HG03066 (cell line): ENCODE measurements at regions not wholly inside any gene's neighbourhood (a gene's known extent, or its start where the extent isn't known, plus 50 kb on each side); places are given as distances from the start of the nearest gene placed in this dataset.
"Not testable (repeated sequence)": the region's sequence is repeated elsewhere in the genome, so short reads cannot be mapped to it uniquely, and the experiment has no call there.

Source experiments
- ATAC-seq: cut with Tn5 transposase; IDR thresholded peaks from one replicate; pipeline ENCODE4 v1.9.1; 2021; ENCODE audit warnings: low read depth; ENCODE audit not compliant: unreplicated experiment

GRCh38 chr10:33716501-33717267, 382.2 kb upstream of the NRP1 start:
- ATAC-seq: no peak

- no peak for ATAC-seq
Measured at GRCh38 chr10:33715303-33715975, 381.0 kb upstream of the NRP1 start.

- no peak for ATAC-seq
Measured at GRCh38 chr10:33712825-33713224, 378.4 kb upstream of the NRP1 start.

GRCh38 chr10:33710006-33710405, 375.5 kb upstream of the NRP1 start:
- no peak for ATAC-seq

GRCh38 chr10:33709008-33709753, 374.7 kb upstream of the NRP1 start:
- ATAC-seq: no peak

DNA sequence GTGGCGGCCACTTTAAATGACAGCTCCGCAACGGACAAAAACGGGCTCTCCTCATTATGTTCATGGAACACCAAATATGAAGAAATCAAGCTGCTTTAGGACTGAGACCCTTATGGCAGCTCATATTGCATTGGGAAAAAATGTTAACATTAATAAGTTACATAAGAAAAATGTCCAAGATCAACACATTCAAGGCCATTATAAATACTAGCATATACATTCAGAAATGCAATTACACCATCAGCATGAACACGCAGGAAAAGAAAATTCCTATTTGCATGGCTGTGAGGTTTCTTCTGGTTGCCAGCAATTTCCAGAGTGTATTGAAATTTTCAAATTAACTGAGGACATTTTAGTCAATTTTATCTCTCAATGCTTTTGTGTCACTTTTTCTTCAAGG, 374.1 kb upstream of the NRP1 start:
- no peak for ATAC-seq

DNA sequence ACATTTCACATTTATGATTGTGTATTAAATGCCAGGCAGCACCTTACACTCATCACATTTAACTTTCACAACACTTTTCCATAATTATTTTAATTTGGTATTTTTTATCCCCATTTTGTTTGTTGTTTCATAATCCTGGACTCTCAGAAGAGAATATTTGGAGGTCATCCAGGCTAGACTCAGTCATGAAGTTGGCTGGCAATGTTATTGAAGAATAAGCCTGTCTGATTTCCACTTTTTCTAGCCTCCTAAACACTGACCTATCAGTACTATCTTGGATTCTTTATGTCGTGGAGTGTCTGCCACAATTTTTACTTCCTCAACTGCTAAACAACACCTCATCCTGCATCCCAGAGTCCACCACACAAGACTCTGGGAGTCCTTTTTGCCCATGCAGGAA, 372.3 kb upstream of the NRP1 start:
- ATAC-seq: no peak

DNA sequence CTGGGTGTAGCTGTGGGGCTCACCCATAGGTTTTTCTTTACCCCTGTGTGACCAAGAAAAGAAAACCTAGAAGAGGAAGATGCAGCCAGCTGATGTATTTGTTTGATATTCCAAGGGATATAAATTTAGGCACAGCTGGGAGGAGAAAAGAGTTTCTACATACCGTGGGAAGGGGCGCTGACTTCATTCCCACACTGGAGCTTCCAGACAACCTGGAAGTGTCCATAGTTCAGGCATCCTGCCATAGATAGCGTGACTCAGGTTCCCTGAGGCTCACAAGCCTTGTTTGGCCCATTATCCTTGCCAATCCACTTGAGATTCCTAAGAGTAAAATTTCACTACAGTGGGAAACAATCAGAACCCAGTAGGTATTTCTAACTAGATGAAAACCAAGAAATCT, 371.7 kb upstream of the NRP1 start:
- no peak for ATAC-seq

GRCh38 chr10:33704214-33704830, 369.9 kb upstream of the NRP1 start:
- no peak for ATAC-seq

DNA sequence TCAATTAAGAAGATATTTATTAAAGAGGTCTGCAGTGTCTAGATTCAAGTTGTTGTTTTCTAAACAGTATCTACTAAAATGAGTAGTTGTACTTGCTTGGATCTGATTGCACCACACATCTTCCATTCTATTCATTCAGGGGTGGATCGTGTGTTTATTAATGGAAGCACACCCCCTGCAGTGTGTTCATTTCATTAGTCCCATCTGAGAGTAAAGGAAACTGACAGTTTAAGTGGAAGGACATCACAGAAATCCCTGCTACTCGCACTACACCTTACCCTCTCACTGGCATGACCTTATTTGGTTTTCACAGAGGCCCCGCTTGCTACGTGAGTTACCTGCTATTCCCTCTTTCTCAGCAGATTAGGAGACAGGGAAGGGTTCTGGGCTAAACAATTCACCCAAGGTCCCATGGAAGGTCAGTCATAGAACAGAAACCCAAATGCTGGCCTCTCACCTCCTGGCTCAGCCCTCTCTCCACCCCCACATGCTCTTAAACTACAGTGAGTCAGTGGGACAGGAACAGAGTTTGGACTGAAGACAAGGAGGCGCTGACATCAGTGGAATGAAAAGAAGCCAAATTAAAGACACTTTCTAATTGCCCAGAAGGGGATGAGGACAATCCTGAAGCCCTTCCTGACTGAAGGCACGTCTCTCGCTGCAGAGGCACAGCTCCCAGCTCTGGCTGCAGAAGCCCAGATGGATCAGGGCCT, 369.2 kb upstream of the NRP1 start:
- no peak for ATAC-seq

DNA sequence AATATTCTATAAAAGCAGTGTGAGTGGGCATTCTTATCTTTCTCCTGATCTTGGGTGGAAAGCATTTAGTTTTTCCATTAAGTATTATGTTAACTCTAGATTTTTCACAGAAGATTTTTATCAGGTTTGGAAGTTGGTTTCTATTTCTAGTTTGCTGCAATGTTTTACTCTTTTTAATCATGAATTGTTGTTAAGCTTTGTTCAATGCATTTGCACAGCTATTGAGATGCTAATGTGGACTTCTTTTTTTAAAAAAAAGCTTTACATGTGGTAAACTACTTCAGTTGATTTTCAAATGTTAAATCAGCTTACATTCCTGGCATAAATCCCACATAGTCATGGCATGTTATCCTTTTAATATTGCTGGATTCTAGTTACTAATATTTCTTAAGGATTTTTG, 363.6 kb upstream of the NRP1 start:
- no peak for ATAC-seq

- ATAC-seq: no peak
Measured at GRCh38 chr10:33697016-33697415, 362.5 kb upstream of the NRP1 start.

DNA sequence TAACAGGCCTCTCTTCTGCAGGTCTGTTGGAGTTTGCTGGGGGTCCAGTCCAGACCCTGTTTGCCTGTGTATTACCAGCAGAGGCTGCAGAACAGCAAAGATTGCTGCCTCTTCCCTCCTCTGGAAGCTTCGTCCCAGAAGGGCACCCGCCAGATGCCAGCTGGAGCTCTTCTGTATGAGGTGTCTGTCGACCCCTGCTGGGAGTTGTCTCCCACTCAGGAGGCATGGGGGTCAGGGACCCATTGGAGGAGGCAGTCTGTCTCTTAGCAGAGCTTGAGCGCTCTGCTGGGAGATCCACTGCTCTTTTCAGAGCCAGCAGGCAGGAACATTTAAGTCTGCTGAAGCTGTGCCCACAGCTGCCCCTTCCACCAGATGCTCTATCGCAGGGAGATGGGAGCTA, 361.1 kb upstream of the NRP1 start:
- no peak for ATAC-seq

GRCh38 chr10:33690536-33690935, 356.1 kb upstream of the NRP1 start:
- not testable (repeated sequence) for ATAC-seq

DNA sequence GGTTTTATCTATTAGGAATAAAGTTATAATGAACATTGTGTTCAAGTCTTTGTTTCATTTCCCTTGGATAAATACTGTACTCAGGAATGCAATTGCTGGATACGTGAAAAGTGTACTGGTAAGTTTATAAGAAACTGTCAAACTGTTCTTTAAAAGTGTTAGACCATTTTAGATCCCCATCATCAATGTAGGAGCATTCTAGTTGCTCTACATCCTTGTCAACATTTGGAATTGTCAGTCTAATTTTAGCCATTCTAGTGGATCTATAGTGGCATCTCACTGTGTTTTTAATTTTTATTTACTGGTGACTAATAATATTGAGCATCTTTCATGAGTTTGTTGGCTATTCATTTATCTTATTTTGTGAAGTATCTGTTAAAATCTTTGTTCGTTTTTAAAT, 354.0 kb upstream of the NRP1 start:
- ATAC-seq: no peak

DNA sequence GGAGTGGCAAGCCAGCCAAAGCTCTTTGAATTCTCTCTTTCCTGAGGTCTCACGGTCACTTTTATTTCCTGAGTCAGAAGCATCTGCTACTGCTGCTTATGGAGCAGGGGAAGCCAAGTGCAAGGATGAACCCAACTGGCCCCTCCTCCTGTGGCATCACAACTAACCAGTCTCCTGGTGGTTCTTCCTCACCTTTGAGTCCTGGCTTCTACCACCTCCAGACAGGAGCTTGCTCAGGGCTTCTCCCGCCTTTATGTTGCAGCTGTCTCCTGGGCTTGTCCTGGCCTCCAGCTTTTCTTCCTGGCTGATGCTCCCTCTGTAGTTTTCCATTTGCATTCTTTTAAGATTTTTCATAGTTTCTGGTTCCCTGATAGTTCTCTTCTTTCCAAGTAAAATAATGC, 349.7 kb upstream of the NRP1 start:
- no peak for ATAC-seq

- ATAC-seq: no peak
Measured at GRCh38 chr10:33681595-33681994, 347.1 kb upstream of the NRP1 start.

- no peak for ATAC-seq
Measured at GRCh38 chr10:33680036-33680435, 345.6 kb upstream of the NRP1 start.

DNA sequence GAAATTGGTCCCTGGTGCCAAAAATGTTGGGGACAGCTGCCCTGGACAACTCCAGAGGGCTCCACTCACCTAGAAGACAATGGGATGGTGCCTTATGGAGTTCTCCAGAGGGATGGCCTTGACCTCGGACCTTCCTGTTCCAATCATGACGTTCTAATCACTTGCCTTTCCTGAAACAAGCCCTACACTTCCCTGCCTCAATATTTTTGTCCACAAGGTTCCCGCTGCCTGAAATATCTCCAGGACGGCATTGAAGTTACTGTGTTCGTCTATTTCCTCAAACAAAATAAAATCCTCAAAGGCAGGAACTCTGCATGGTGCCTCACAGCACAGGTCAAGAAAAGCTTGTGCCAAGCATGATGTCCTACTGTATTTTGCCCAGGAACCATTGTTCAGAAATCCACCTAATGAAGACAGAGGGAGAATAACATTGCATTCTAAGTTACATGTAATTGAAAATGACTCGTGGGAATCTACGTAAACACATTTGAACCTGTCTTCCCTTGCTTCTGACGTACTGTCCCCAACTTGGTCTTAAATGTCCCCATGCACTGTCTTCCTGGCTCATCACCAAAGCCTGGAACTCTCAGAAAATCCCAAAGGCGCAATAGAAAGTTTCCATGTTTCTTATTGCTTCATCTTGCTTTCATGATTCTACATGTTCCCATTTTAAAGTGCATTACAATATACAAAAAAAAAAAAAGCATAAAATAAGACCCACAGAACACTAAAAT, 342.3 kb upstream of the NRP1 start:
- no peak for ATAC-seq
